SU-DHL-6 (cell line): ENCODE measurements at regions not wholly inside any gene's neighbourhood (a gene's known extent, or its start where the extent isn't known, plus 50 kb on each side); places are given as distances from the start of the nearest gene placed in this dataset.

Experiments
- H2AFZ ChIP-seq: fragments of 200-600 bp; sonication (generic); 2 replicates; pipeline ENCODE4 v1.6.1; 2014; ENCODE audit warnings: low read depth, mild to moderate bottlenecking, moderate library complexity, mixed read lengths, antibody characterized with exemption, low read length; ENCODE audit not compliant: severe bottlenecking
- H3F3A ChIP-seq: fragments of 200-600 bp; shearing (Covaris generic); 2 replicates; pipeline ENCODE4 v1.6.0; 2016; ENCODE audit warnings: antibody characterized with exemption, mild to moderate bottlenecking; ENCODE audit not compliant: insufficient read depth
- H3K27ac ChIP-seq: fragments of 200-600 bp; sonication (generic); 2 replicates; pipeline ENCODE4 v1.5.1; 2016; ENCODE audit warnings: low read depth, mild to moderate bottlenecking, low read length, moderate library complexity, mixed read lengths
- H3K27me3 ChIP-seq: fragments of 200-600 bp; sonication (generic), shearing (Covaris generic); 2 replicates; pipeline ENCODE4 v1.6.0; 2014; ENCODE audit warnings: mild to moderate bottlenecking, low read length
- H3K36me3 ChIP-seq: fragments of 200-600 bp; sonication (generic); 2 replicates; pipeline ENCODE4 v1.6.1; 2014; ENCODE audit warnings: mild to moderate bottlenecking, low read length, mixed read lengths
- H3K4me2 ChIP-seq: fragments of 300-600, 200-600 bp; shearing (Covaris generic), sonication (generic); 2 replicates; pipeline ENCODE4 v1.6.0; 2014; ENCODE audit warnings: low read length, low read depth, mild to moderate bottlenecking; ENCODE audit not compliant: poor library complexity, severe bottlenecking
- H3K4me3 ChIP-seq: fragments of 200-600 bp; sonication (generic); 2 replicates; pipeline ENCODE4 v1.5.1; 2014; ENCODE audit warnings: antibody characterized with exemption, low read length, mild to moderate bottlenecking, mixed read lengths; ENCODE audit not compliant: insufficient read depth, poor library complexity, severe bottlenecking
- H3K79me2 ChIP-seq: fragments of 200-600 bp; sonication (generic); 2 replicates; pipeline ENCODE4 v1.6.1; 2014; ENCODE audit warnings: mild to moderate bottlenecking, low read length, moderate library complexity; ENCODE audit not compliant: insufficient read depth
- H3K9ac ChIP-seq: fragments of 200-600 bp; sonication (generic); 2 replicates; pipeline ENCODE4 v1.7.0; 2014; ENCODE audit warnings: mild to moderate bottlenecking, low read length
- H3K9me2 ChIP-seq: fragments of 200-600 bp; sonication (generic); replicated peaks from 2 replicates; pipeline ENCODE4 v1.6.1; 2014; ENCODE audit warnings: low read length; ENCODE audit not compliant: insufficient read depth
- H3K9me3 ChIP-seq: fragments of 200-600 bp; sonication (generic); 2 replicates; pipeline ENCODE4 v1.6.1; 2014; ENCODE audit warnings: low read length, mixed read lengths; ENCODE audit not compliant: insufficient read depth
- H4K20me1 ChIP-seq: fragments of 200-600 bp; sonication (generic); 2 replicates; pipeline ENCODE4 v1.6.1; 2014; ENCODE audit warnings: low read depth, mild to moderate bottlenecking, antibody characterized with exemption, low read length, moderate library complexity, mixed read lengths
- EZH2phosphoT487 ChIP-seq: fragments of 200-600 bp; sonication (generic), shearing (Covaris generic); conservative IDR thresholded peaks from 2 replicates; pipeline ENCODE4 v1.6.1; 2018; ENCODE audit warnings: mild to moderate bottlenecking, antibody characterized with exemption, low read length, moderate library complexity, mixed read lengths
- TF ChIP-seq, protein P1 (sequence below): fragments of 200-600 bp; sonication (generic); IDR thresholded peaks from one replicate; pipeline ENCODE4 v1.5.1; 2017; ENCODE audit warnings: antibody characterized with exemption, mild to moderate bottlenecking, low read length, moderate library complexity; ENCODE audit not compliant: insufficient read depth, poor library complexity, severe bottlenecking

DNA sequence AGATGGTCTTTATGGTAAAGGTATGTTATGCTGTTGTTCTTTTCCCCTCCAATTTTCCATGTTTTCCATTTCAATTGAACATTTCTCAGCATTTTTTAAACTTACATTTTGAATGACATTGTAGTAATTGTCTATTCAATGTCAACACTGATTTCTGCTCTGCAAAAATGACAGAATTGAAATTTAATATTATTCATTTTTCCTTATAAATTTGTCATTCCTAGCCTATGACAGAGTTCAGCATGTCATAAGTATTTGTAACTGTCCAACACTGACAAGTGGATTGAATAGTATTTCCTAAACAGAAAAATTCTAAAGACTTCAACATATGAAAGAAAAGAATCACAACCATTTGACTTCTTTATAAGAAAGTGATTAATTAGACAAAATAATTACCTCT, 1478.3 kb upstream of the CDH6 start:
- H2AFZ ChIP-seq = no peak overlapping the region
- H3K4me3 ChIP-seq = no peak overlapping the region
- H3K4me2 ChIP-seq = no peak overlapping the region
- no peaks in the 10 kb centered on the region for H4K20me1 ChIP-seq
- no peaks in the 10 kb centered on the region for H3K9me3 ChIP-seq
- H3K9ac ChIP-seq = no peak overlapping the region
- H3K79me2 ChIP-seq = no peaks in the 10 kb centered on the region
- no peaks in the 10 kb centered on the region for H3K27me3 ChIP-seq
- TF ChIP-seq, protein P1, sequence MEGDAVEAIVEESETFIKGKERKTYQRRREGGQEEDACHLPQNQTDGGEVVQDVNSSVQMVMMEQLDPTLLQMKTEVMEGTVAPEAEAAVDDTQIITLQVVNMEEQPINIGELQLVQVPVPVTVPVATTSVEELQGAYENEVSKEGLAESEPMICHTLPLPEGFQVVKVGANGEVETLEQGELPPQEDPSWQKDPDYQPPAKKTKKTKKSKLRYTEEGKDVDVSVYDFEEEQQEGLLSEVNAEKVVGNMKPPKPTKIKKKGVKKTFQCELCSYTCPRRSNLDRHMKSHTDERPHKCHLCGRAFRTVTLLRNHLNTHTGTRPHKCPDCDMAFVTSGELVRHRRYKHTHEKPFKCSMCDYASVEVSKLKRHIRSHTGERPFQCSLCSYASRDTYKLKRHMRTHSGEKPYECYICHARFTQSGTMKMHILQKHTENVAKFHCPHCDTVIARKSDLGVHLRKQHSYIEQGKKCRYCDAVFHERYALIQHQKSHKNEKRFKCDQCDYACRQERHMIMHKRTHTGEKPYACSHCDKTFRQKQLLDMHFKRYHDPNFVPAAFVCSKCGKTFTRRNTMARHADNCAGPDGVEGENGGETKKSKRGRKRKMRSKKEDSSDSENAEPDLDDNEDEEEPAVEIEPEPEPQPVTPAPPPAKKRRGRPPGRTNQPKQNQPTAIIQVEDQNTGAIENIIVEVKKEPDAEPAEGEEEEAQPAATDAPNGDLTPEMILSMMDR = no peak
- no peak for TF ChIP-seq EZH2phosphoT487
- H3F3A ChIP-seq = no peaks in the 10 kb centered on the region
- H3K36me3 ChIP-seq = no peaks in the 10 kb centered on the region
- H3K9me2 ChIP-seq = no peaks in the 10 kb centered on the region
- no peak overlapping the region for H3K27ac ChIP-seq

DNA sequence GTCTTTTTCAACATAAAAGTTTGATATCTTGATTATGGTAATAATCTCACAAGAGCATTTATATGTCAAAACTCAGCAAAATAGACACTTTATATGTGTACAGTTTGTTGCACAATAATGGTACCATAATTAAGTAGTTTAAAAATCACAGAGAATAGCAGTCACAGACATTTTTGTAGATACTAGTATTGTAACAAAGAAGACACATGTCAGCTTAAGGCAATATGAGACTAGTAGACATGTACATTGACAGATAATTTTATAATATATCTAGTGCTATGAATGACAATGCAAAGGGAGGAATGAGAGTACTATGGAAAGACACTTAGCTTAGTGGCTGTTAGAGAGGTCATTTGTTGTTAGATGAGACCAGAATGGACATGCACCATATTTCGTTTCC, 1490.6 kb upstream of the CDH6 start:
- Histone ChIP-seq H2AFZ (no peak overlapping the region), H3F3A (no peaks in the 10 kb centered on the region), H3K27me3 (no peaks in the 10 kb centered on the region), H3K79me2 (no peaks in the 10 kb centered on the region), H3K4me2 (no peak overlapping the region), H3K4me3 (no peak overlapping the region), H4K20me1 (no peaks in the 10 kb centered on the region), H3K9ac (no peak overlapping the region), H3K27ac (no peak overlapping the region), H3K9me3 (no peaks in the 10 kb centered on the region), H3K36me3 (no peaks in the 10 kb centered on the region), H3K9me2 (no peaks in the 10 kb centered on the region)
- TF ChIP-seq, protein P1 = no peak
- TF ChIP-seq EZH2phosphoT487 = no peak

DNA sequence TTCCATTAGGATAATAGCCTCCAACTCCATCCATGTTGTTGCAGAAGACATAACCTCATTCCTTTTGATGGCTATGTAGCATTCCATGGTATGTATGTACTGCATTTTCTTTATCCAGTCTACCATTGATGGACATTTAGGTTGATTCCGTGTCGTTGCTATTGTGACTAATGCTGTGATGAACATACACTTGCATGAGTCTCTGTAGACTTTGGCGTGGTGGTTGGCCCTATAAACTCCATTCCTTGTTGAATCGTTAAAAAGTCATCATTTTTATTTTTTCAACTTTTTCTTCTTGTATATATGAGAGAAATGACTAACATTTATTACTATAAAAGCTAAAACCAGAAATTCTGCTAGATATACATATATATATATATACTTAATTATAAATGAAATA, 1491.9 kb upstream of the CDH6 start:
- Histone ChIP-seq H3K4me2 (no peak overlapping the region), H3K27me3 (no peaks in the 10 kb centered on the region), H4K20me1 (no peaks in the 10 kb centered on the region), H2AFZ (no peak overlapping the region), H3F3A (no peaks in the 10 kb centered on the region), H3K27ac (no peak overlapping the region), H3K9ac (no peak overlapping the region), H3K79me2 (no peaks in the 10 kb centered on the region), H3K4me3 (no peak overlapping the region), H3K9me3 (no peaks in the 10 kb centered on the region), H3K9me2 (no peaks in the 10 kb centered on the region), H3K36me3 (no peaks in the 10 kb centered on the region)
- no peak for TF ChIP-seq EZH2phosphoT487

DNA sequence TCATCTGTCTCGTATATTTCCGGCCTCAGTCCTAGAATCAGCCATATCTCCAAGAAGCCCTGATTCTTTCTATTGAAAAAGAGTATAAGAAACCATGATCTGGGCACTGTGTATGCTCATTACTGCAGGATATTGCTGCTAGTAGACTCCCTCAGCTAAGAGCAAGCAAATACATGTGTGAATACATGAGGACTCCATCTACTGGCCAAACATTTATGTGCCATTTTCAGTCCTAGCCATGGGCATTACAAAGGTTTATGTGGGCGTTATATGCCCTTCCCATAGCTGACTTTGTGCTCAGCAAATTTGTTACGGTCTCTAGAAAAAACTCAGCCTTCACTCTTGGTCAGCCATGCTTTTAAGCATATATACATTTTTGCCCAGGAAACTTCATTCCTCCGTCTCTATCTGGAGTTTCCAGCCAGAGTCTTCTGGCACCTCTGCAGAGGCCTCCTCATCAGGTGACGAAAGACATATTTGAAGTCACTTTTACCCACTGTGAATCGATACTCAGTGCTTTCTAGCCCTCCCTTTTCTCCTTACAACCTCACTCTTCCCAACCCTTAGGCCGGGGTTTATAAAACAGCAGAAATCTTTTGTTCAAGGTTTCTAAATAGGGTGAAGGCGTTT, 1495.6 kb upstream of the CDH6 start:
- Histone ChIP-seq H3K79me2 (no peaks in the 10 kb centered on the region), H3K9ac (no peak overlapping the region), H2AFZ (peak overlapping the region; percentile 55), H3K36me3 (no peaks in the 10 kb centered on the region), H3K9me3 (no peaks in the 10 kb centered on the region), H3K27me3 (no peaks in the 10 kb centered on the region), H3K27ac (no peak overlapping the region), H3K4me3 (no peak overlapping the region), H3K9me2 (no peaks in the 10 kb centered on the region), H3K4me2 (no peak overlapping the region), H3F3A (no peaks in the 10 kb centered on the region), H4K20me1 (no peaks in the 10 kb centered on the region)
- TF ChIP-seq, protein P1 = no peak
- TF ChIP-seq EZH2phosphoT487 = no peak
